ENCODE measurements at regions not wholly inside any gene's neighbourhood (a gene's known extent, or its start where the extent isn't known, plus 50 kb on each side); places are given as distances from the start of the nearest gene placed in this dataset.

- H3K27ac ChIP-seq (ENCODE audit: low read depth in 2 of 2, low read length in 1 of 2) = no peak overlapping the region; a peak in 1 of 4 replicates
- TF ChIP-seq RXRA (IDR thresholded peaks at IDR 0.05; ENCODE audit: borderline replicate concordance, low read depth) (no peak), TCF12 (IDR thresholded peaks at IDR 0.05) (no peak), MEF2A (IDR thresholded peaks at IDR 0.05; ENCODE audit: borderline replicate concordance, low read depth) (no peak), FOXJ3 (CRISPR knock-in tag; IDR thresholded peaks at IDR 0.05) (no peak), RAD21 (IDR thresholded peaks at IDR 0.05; ENCODE audit: low read length) (no peak), FOXM1 (IDR thresholded peaks at IDR 0.05; ENCODE audit: low read depth) (no peak), ELF1 (IDR thresholded peaks at IDR 0.05) (no peak), NFIC (IDR thresholded peaks at IDR 0.05; ENCODE audit: borderline replicate concordance) (no peak), GATA2 (CRISPR knock-in tag; IDR thresholded peaks at IDR 0.05) (no peak), TAF1 (IDR thresholded peaks at IDR 0.05; ENCODE audit: borderline replicate concordance, low read depth, low read length) (no peak), RCOR1 (IDR thresholded peaks at IDR 0.05; ENCODE audit: low read length) (no peak)
- TF ChIP-seq, protein P1, sequence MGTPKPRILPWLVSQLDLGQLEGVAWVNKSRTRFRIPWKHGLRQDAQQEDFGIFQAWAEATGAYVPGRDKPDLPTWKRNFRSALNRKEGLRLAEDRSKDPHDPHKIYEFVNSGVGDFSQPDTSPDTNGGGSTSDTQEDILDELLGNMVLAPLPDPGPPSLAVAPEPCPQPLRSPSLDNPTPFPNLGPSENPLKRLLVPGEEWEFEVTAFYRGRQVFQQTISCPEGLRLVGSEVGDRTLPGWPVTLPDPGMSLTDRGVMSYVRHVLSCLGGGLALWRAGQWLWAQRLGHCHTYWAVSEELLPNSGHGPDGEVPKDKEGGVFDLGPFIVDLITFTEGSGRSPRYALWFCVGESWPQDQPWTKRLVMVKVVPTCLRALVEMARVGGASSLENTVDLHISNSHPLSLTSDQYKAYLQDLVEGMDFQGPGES (IDR thresholded peaks at IDR 0.05; ENCODE audit: low read depth, low read length) = no peak
- TF ChIP-seq, protein P2, sequence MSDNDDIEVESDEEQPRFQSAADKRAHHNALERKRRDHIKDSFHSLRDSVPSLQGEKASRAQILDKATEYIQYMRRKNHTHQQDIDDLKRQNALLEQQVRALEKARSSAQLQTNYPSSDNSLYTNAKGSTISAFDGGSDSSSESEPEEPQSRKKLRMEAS (IDR thresholded peaks at IDR 0.05; ENCODE audit: low read depth) = no peak
- H3K9me2 ChIP-seq = no peaks in the 10 kb centered on the region
- no peaks in the 10 kb centered on the region for H3F3A ChIP-seq (replicated peaks; ENCODE audit: insufficient read depth)
- no peaks in the 10 kb centered on the region for H3K36me3 ChIP-seq (replicated peaks in 1 of 2; ENCODE audit: control insufficient read depth in 1 of 2, insufficient read depth in 2 of 2, low read length in 1 of 2)
- no peaks in the 10 kb centered on the region for H3K27me3 ChIP-seq (ENCODE audit: insufficient read depth)
- H3K4me3 ChIP-seq (ENCODE audit: low read depth in 2 of 2, low read length in 1 of 2) = no peak overlapping the region
- POLR2A ChIA-PET = no interaction called here
- H3K9ac ChIP-seq = no peak overlapping the region
- DNase-seq = no peak
- WGBS (ENCODE audit: low lambda C conversion rate) = 72% methylated on average over 3 of the region's 3 CpGs
- H2AFZ ChIP-seq (ENCODE audit: low read depth) = no peak overlapping the region
- CTCF ChIA-PET = no interaction called here
- H3K79me2 ChIP-seq (ENCODE audit: insufficient read depth) = no peaks in the 10 kb centered on the region
- H3K4me2 ChIP-seq = no peak overlapping the region
- H4K20me1 ChIP-seq (ENCODE audit: insufficient read depth) = no peaks in the 10 kb centered on the region
- H3K4me1 ChIP-seq (ENCODE audit: control insufficient read depth in 1 of 2, insufficient read depth in 2 of 2, low read depth in 1 of 2, low read length in 1 of 2) = no peaks in the 10 kb centered on the region; a peak in 2 of 4 replicates
- H3K9me3 ChIP-seq = no peaks in the 10 kb centered on the region
These were observed 109.4 kb upstream of the PCGF5 start for GRCh38 chr10:91111060-91111459.

- 85% methylated on average over 9 of the region's 9 CpGs for WGBS (ENCODE audit: low lambda C conversion rate)
These were observed 104.7 kb upstream of the PCGF5 start for GRCh38 chr10:91115618-91116390.

More at GRCh38 chr10:91115618-91116390, 104.7 kb upstream of the PCGF5 start:
- no peak overlapping the region for H3K9ac ChIP-seq
- no peaks in the 10 kb centered on the region; a peak in 1 of 4 replicates for H3K4me1 ChIP-seq (ENCODE audit: control insufficient read depth in 1 of 2, insufficient read depth in 2 of 2, low read depth in 1 of 2, low read length in 1 of 2)
- no peaks in the 10 kb centered on the region for H3K9me3 ChIP-seq
- CTCF ChIA-PET = interaction anchor here (0.8 to 2.4 kb wide), 5 partner anchors 8 to 204 kb away, joined by 3 to 7 read pairs (median 3); no protein-coding TSS in a partner anchor
- H3K36me3 ChIP-seq (replicated peaks in 1 of 2; ENCODE audit: control insufficient read depth in 1 of 2, insufficient read depth in 2 of 2, low read length in 1 of 2) = no peaks in the 10 kb centered on the region
- POLR2A ChIA-PET = no interaction called here
- no peak overlapping the region for H2AFZ ChIP-seq (ENCODE audit: low read depth)
- no peaks in the 10 kb centered on the region for H4K20me1 ChIP-seq (ENCODE audit: insufficient read depth)
- TF ChIP-seq ELF1 (IDR thresholded peaks at IDR 0.05) (no peak), TEAD4 (IDR thresholded peaks at IDR 0.05; ENCODE audit: borderline replicate concordance, insufficient read depth) (no peak), CTCF (IDR thresholded peaks at IDR 0.05) (no peak), RAD21 (IDR thresholded peaks at IDR 0.05; ENCODE audit: low read length) (no peak), TAF1 (IDR thresholded peaks at IDR 0.05; ENCODE audit: borderline replicate concordance, low read depth, low read length) (no peak), FOSL2 (IDR thresholded peaks at IDR 0.05; ENCODE audit: borderline replicate concordance, low read depth) (no peak), GABPA (IDR thresholded peaks at IDR 0.05; ENCODE audit: low read depth) (no peak)
- TF ChIP-seq, protein P3, sequence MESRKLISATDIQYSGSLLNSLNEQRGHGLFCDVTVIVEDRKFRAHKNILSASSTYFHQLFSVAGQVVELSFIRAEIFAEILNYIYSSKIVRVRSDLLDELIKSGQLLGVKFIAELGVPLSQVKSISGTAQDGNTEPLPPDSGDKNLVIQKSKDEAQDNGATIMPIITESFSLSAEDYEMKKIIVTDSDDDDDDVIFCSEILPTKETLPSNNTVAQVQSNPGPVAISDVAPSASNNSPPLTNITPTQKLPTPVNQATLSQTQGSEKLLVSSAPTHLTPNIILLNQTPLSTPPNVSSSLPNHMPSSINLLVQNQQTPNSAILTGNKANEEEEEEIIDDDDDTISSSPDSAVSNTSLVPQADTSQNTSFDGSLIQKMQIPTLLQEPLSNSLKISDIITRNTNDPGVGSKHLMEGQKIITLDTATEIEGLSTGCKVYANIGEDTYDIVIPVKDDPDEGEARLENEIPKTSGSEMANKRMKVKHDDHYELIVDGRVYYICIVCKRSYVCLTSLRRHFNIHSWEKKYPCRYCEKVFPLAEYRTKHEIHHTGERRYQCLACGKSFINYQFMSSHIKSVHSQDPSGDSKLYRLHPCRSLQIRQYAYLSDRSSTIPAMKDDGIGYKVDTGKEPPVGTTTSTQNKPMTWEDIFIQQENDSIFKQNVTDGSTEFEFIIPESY (IDR thresholded peaks at IDR 0.05; ENCODE audit: borderline replicate concordance, low read depth) = no peak
- H3K9me2 ChIP-seq = no peaks in the 10 kb centered on the region
- H3K79me2 ChIP-seq (ENCODE audit: insufficient read depth) = no peaks in the 10 kb centered on the region
- H3K4me2 ChIP-seq = no peak overlapping the region
- H3K27ac ChIP-seq (ENCODE audit: low read depth in 2 of 2, low read length in 1 of 2) = no peak overlapping the region
- no peak for DNase-seq
- no peaks in the 10 kb centered on the region for H3F3A ChIP-seq (replicated peaks; ENCODE audit: insufficient read depth)
- H3K27me3 ChIP-seq (ENCODE audit: insufficient read depth) = no peaks in the 10 kb centered on the region
- no peak overlapping the region for H3K4me3 ChIP-seq (ENCODE audit: low read depth in 2 of 2, low read length in 1 of 2)

All from SK-N-SH (cell line).